PC-9 (cell line): ENCODE measurements at regions not wholly inside any gene's neighbourhood (a gene's known extent, or its start where the extent isn't known, plus 50 kb on each side); places are given as distances from the start of the nearest gene placed in this dataset.

Experiments used
- CTCF ChIP-seq: fragments of 200-600 bp; sonication (generic); conservative IDR thresholded peaks from 2 replicates; pipeline ENCODE4 v1.6.1; 2017; ENCODE audit warnings: mixed run types, antibody characterized with exemption, mild to moderate bottlenecking, moderate library complexity
- EZH2 ChIP-seq: fragments of 200-600 bp; sonication (generic); IDR thresholded peaks from 2 replicates; pipeline ENCODE4 v1.8.0; 2017; ENCODE audit warnings: antibody characterized with exemption, low read depth

GRCh38 chr3:157979022-157979421 lies 127.2 kb downstream of the SHOX2 start:
- TF ChIP-seq CTCF: no peak
- TF ChIP-seq EZH2: no peak
